ENCODE measurements at regions not wholly inside any gene's neighbourhood (a gene's known extent, or its start where the extent isn't known, plus 50 kb on each side); places are given as distances from the start of the nearest gene placed in this dataset.
"Not testable (repeated sequence)": the region's sequence is repeated elsewhere in the genome, so short reads cannot be mapped to it uniquely, and the experiment has no call there.

DNA sequence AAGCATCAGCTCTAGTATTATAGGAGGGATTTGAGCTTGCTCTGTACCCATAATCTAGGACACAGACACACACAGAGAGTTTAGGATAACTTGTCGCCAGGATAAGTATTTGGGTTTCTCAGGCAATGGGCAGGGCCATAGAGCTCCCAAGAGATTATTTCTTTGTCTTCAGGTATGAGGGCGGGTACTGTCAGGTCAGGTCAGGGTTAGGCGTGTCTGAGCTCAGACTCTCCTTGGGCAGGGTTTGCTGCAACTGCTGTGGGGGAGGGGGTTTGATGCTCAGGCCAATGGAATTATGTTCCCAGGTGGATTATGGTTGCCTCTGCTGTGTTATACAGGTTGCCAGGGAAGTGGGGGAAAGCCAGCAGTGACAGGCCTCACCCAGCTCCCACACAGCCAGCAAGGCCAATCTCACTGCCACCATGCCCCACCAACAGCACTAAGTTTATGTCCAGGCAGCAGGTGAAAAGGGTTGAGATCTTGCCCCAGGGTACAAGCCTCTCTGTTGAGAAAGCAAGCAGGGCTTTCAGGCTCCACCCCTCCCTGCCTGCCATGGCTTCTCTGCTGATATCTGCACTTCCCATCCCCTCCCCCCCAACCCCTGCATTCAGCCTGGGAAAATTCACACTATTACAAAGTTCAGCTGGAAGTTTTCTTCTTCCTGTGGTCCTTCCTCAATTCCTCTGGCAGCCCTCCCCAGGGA is 101.3 kb downstream of the RRAGB start:
- no peak for TF ChIP-seq CTCF (IDR thresholded peaks at IDR 0.05)
- intact Hi-C loops (cut with micrococcal nuclease): no loop called here
- 97% methylated on average over 3 of the region's 3 CpGs for WGBS (ENCODE audit: insufficient coverage)
- Mint-ChIP-seq H3K27me3 (ENCODE audit: low read depth in 2 of 2) (peaks cover 3 to 17% of the 10 kb centered on the region in 2 donors), H3K4me3 (no peak overlapping the region), H3K36me3 (no peaks in the 10 kb centered on the region), H3K27ac (no peak overlapping the region), H3K9me3 (no peaks in the 10 kb centered on the region), H3K4me1 (no peaks in the 10 kb centered on the region)
- ATAC-seq: no peak
- Histone ChIP-seq H3K4me3 (ENCODE audit: low read length) (no peak overlapping the region), H3K27me3 (ENCODE audit: control insufficient read depth, insufficient read depth, low read length) (no peaks in the 10 kb centered on the region), H3K36me3 (ENCODE audit: control insufficient read depth, insufficient read depth, low read length) (no peaks in the 10 kb centered on the region), H3K27ac (ENCODE audit: low read length) (no peak overlapping the region), H3K4me1 (ENCODE audit: control insufficient read depth, insufficient read depth, low read length) (no peaks in the 10 kb centered on the region), H3K9me3 (ENCODE audit: control insufficient read depth, insufficient read depth, low read length) (no peaks in the 10 kb centered on the region)
- DNase-seq: no peak

DNA sequence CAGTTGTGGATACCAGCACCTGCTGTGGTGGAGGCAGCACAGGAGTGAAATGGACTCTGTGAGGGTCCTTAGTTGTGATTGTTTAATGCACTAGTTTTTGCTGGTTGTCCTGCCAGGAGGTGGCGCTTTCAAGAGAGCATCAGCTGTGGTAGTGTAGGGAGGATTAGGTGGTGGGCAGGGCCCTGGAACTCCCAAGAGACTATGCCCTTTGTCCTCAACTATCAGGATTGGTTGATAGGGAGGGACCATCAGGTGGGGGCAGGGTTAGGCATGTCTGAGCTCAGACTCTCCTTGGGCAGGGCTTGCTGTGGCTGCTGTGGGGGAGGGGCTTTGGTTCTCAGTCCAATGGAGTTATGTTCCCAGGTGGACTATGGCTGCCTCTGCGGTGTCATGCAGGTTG is 121.9 kb downstream of the RRAGB start:
- Mint-ChIP-seq H3K36me3 (no peaks in the 10 kb centered on the region), H3K4me1 (no peaks in the 10 kb centered on the region), H3K4me3 (no peak overlapping the region), H3K27me3 (ENCODE audit: low read depth in 2 of 2) (peaks cover 0 to 7% of the 10 kb centered on the region in 2 donors), H3K27ac (no peak overlapping the region), H3K9me3 (peaks cover 0 to 2% of the 10 kb centered on the region in 2 donors)
- intact Hi-C loops (cut with micrococcal nuclease): no loop called here
- 0% methylated on average over 1 of the region's 2 CpGs for WGBS (ENCODE audit: insufficient coverage)
- DNase-seq (peak in 1 of 2 donors; percentile 2), ATAC-seq (no peak)
- H3K9me3 ChIP-seq (ENCODE audit: control insufficient read depth, insufficient read depth, low read length): no peaks in the 10 kb centered on the region
- H3K36me3 ChIP-seq (ENCODE audit: control insufficient read depth, insufficient read depth, low read length): no peaks in the 10 kb centered on the region
- no peak for TF ChIP-seq CTCF (IDR thresholded peaks at IDR 0.05)
- no peak overlapping the region for H3K27ac ChIP-seq (ENCODE audit: low read length)
- no peaks in the 10 kb centered on the region for H3K4me1 ChIP-seq (ENCODE audit: control insufficient read depth, insufficient read depth, low read length)
- H3K27me3 ChIP-seq (ENCODE audit: control insufficient read depth, insufficient read depth, low read length): no peaks in the 10 kb centered on the region
- H3K4me3 ChIP-seq (ENCODE audit: low read length): no peak overlapping the region

- no peak overlapping the region for H3K27ac ChIP-seq (ENCODE audit: low read length)
- H3K9me3 ChIP-seq (ENCODE audit: control insufficient read depth, insufficient read depth, low read length): no peaks in the 10 kb centered on the region
- Mint-ChIP-seq H3K9me3 (peaks cover 0 to 2% of the 10 kb centered on the region in 2 donors), H3K4me3 (no peak overlapping the region), H3K27me3 (ENCODE audit: low read depth in 2 of 2) (peaks cover 0 to 7% of the 10 kb centered on the region in 2 donors), H3K36me3 (no peaks in the 10 kb centered on the region), H3K4me1 (no peaks in the 10 kb centered on the region), H3K27ac (no peak overlapping the region)
- 80% methylated on average over 2 of the region's 4 CpGs for WGBS (ENCODE audit: insufficient coverage)
- no peak for ATAC-seq
- no peaks in the 10 kb centered on the region for H3K27me3 ChIP-seq (ENCODE audit: control insufficient read depth, insufficient read depth, low read length)
- no peaks in the 10 kb centered on the region for H3K4me1 ChIP-seq (ENCODE audit: control insufficient read depth, insufficient read depth, low read length)
- H3K36me3 ChIP-seq (ENCODE audit: control insufficient read depth, insufficient read depth, low read length): no peaks in the 10 kb centered on the region
- intact Hi-C loops (cut with micrococcal nuclease): no loop called here
- TF ChIP-seq CTCF (IDR thresholded peaks at IDR 0.05): no peak
- no peak overlapping the region for H3K4me3 ChIP-seq (ENCODE audit: low read length)
- DNase-seq: no peak
Measured at GRCh38 chrX:55841962-55842752, 124.6 kb downstream of the RRAGB start.

DNA sequence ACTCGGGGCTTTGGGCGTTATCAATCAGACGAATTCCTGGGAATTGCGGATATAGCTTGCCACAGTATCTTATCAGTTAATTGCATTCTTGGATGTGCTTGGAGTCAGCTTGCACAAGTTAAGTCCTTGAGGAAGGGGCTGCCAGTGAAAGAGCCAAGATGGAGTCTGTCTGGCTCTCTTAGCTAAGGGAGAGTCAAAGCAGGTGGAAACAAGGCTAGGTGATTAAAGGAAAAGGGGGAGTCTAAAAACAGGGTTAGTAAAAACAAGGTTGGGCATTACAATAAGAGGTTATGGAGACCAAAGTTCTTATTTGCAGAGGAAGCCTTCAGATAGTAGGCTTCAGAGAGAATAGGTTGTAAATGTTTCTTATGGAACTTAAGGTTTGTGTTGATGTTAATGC is 149.2 kb downstream of the RRAGB start:
- H3K9me3 ChIP-seq (ENCODE audit: control insufficient read depth, insufficient read depth, low read length); H3K4me1 ChIP-seq (ENCODE audit: control insufficient read depth, insufficient read depth, low read length); H3K4me1 Mint-ChIP-seq; DNase-seq; ATAC-seq; H3K4me3 ChIP-seq (ENCODE audit: low read length); H3K27ac ChIP-seq (ENCODE audit: low read length); intact Hi-C loops (cut with micrococcal nuclease); H3K9me3 Mint-ChIP-seq; H3K4me3 Mint-ChIP-seq; H3K27me3 ChIP-seq (ENCODE audit: control insufficient read depth, insufficient read depth, low read length); H3K36me3 Mint-ChIP-seq; H3K36me3 ChIP-seq (ENCODE audit: control insufficient read depth, insufficient read depth, low read length); H3K27ac Mint-ChIP-seq: not testable (repeated sequence)
- WGBS (ENCODE audit: insufficient coverage): 91% methylated on average over 4 of the region's 4 CpGs
- peaks cover 3 to 39% of the 10 kb centered on the region in 2 donors for H3K27me3 Mint-ChIP-seq (ENCODE audit: low read depth in 2 of 2)

Measured in natural killer cell (primary cell).